H1 (cell line): ENCODE measurements at regions not wholly inside any gene's neighbourhood (a gene's known extent, or its start where the extent isn't known, plus 50 kb on each side); places are given as distances from the start of the nearest gene placed in this dataset.

ENCODE experiments used
- CTCF ChIA-PET: fragments of 300-600 bp; sonication (Branson Sonifier 250); formaldehyde crosslinking; loops from one replicate; lab custom pipeline; 2021; ENCODE audit not compliant: partially characterized antibody; lab: Charles Lee
- POLR2A ChIA-PET: fragments of 300-600 bp; sonication (Branson Sonifier 250); formaldehyde crosslinking; loops from one replicate; lab custom pipeline; 2021; ENCODE audit warnings: inconsistent platforms; ENCODE audit not compliant: partially characterized antibody; lab: Charles Lee
- DNase-seq, 2 experiments: peaks; one replicate each; pipeline versions ENCODE4 v3.0.0 to v3.0.0-alpha.2; 2010 to 2022; ENCODE audit warnings: low spot score in 2 of 2, low read depth in 1 of 2, mixed read lengths in 1 of 2
- FAIRE-seq: peaks from 2 replicates; lab custom pipeline; 2011; peaks lifted over from hg19 to GRCh38; lab: Jason Lieb, UNC
- H2AFZ ChIP-seq: 2 replicates; pipeline ENCODE4 v1.8.1; 2012; ENCODE audit warnings: low read length, inconsistent platforms
- H2AK5ac ChIP-seq: 2 replicates; pipeline ENCODE4 v1.6.1; 2013; ENCODE audit warnings: low read depth, low read length
- H2BK120ac ChIP-seq: replicated peaks from 2 replicates; pipeline ENCODE3; 2013; ENCODE audit warnings: low read depth, low read length, inconsistent platforms
- H2BK12ac ChIP-seq: 2 replicates; pipeline ENCODE4 v1.6.1; 2013; ENCODE audit warnings: low read depth, low read length
- H2BK15ac ChIP-seq: 2 replicates; pipeline ENCODE4 v1.6.1; 2013; ENCODE audit warnings: low read length
- H2BK20ac ChIP-seq: 2 replicates; pipeline ENCODE4 v1.6.1; 2013; ENCODE audit warnings: low read length
- H2BK5ac ChIP-seq: 2 replicates; pipeline ENCODE4 v1.6.1; 2013; ENCODE audit warnings: low read depth, low read length
- H3K14ac ChIP-seq: 2 replicates; pipeline ENCODE4 v1.6.1; 2013; ENCODE audit warnings: inconsistent platforms; ENCODE audit not compliant: insufficient read length
- H3K18ac ChIP-seq: 2 replicates; pipeline ENCODE4 v1.6.1; 2013; ENCODE audit warnings: low read length; ENCODE audit errors: extremely low read depth
- H3K23ac ChIP-seq: 2 replicates; pipeline ENCODE4 v1.6.1; 2013; ENCODE audit warnings: inconsistent platforms; ENCODE audit not compliant: insufficient read length
- H3K23me2 ChIP-seq: 2 replicates; pipeline ENCODE4 v1.6.1; 2013; ENCODE audit warnings: low read depth, low read length
- H3K27ac ChIP-seq: 2 replicates; pipeline ENCODE4 v1.6.1; 2011; ENCODE audit warnings: low read depth, low read length, inconsistent platforms
- H3K27me3 ChIP-seq, 4 experiments: replicated peaks in 1 of 4; 1 replicate in 1 of 4; 2 replicates in 3 of 4; pipeline versions ENCODE4 v1.6.1 to v1.8.1; 2011 to 2013; ENCODE audit warnings: low read length in 3 of 4, mild to moderate bottlenecking in 3 of 4, inconsistent platforms in 2 of 4, mixed read lengths in 2 of 4, moderate library complexity in 1 of 4; ENCODE audit not compliant: control insufficient read depth in 3 of 4, insufficient read depth in 3 of 4; ENCODE audit errors: extremely low read depth in 1 of 4
- H3K36me3 ChIP-seq, 4 experiments: 2 replicates each; pipeline versions ENCODE4 v1.6.1 to v1.8.1; 2011 to 2013; ENCODE audit warnings: mild to moderate bottlenecking in 4 of 4, low read length in 3 of 4, moderate library complexity in 2 of 4, control low read depth in 1 of 4, inconsistent platforms in 1 of 4; ENCODE audit not compliant: insufficient read depth in 4 of 4, control insufficient read depth in 2 of 4
- H3K4ac ChIP-seq: replicated peaks from 2 replicates; pipeline ENCODE3; 2013; ENCODE audit warnings: low read length, low read depth, mixed read lengths, inconsistent platforms; ENCODE audit not compliant: insufficient read length
- H3K4me1 ChIP-seq, 4 experiments: replicated peaks in 1 of 4; 1 replicate in 1 of 4; 2 replicates in 3 of 4; pipeline versions ENCODE4 v1.6.1 to v1.8.1; 2011 to 2013; ENCODE audit warnings: low read length in 3 of 4, inconsistent platforms in 2 of 4, mixed read lengths in 1 of 4; ENCODE audit not compliant: insufficient read depth in 4 of 4, control insufficient read depth in 3 of 4
- H3K4me2 ChIP-seq, 2 experiments: 2 replicates each; pipeline versions ENCODE4 v1.6.1 to v1.8.1; 2011 to 2013; ENCODE audit warnings: low read depth in 2 of 2, low read length in 2 of 2, control low read depth in 1 of 2, inconsistent platforms in 1 of 2, mild to moderate bottlenecking in 1 of 2; ENCODE audit not compliant: insufficient read depth in 1 of 2
- H3K4me3 ChIP-seq, 4 experiments: fragments of 200-600, 300-600 bp in 1 of 4; sonication (generic), shearing (Covaris generic), sonication (Bioruptor Twin) in 1 of 4; 2 replicates each; pipeline versions ENCODE4 v1.5.1 to v1.8.1; 2011 to 2016; ENCODE audit warnings: low read length in 4 of 4, low read depth in 3 of 4, control low read depth in 2 of 4, inconsistent platforms in 2 of 4, mild to moderate bottlenecking in 2 of 4, mixed read lengths in 1 of 4, moderate library complexity in 1 of 4; ENCODE audit not compliant: insufficient read depth in 2 of 4; ENCODE audit errors: extremely low read depth in 1 of 4
- H3K56ac ChIP-seq: replicated peaks from 2 replicates; pipeline ENCODE3; 2013; ENCODE audit warnings: low read depth, mild to moderate bottlenecking, mixed read lengths, low read length, inconsistent platforms; ENCODE audit not compliant: insufficient read length
- H3K79me1 ChIP-seq: 2 replicates; pipeline ENCODE4 v1.6.1; 2013; ENCODE audit warnings: low read depth, low read length, control low read depth
- H3K79me2 ChIP-seq, 2 experiments: 2 replicates each; pipeline versions ENCODE4 v1.6.1 to v1.8.1; 2012 to 2013; ENCODE audit warnings: low read length in 2 of 2, mild to moderate bottlenecking in 2 of 2, inconsistent platforms in 1 of 2; ENCODE audit not compliant: insufficient read depth in 2 of 2, control insufficient read depth in 1 of 2
- H3K9ac ChIP-seq, 4 experiments: replicated peaks in 1 of 4; 1 replicate in 1 of 4; 2 replicates in 3 of 4; pipeline versions ENCODE4 v1.6.1 to v1.8.1; 2011 to 2013; ENCODE audit warnings: low read depth in 3 of 4, low read length in 3 of 4, control low read depth in 2 of 4, mild to moderate bottlenecking in 2 of 4, moderate library complexity in 2 of 4, inconsistent platforms in 1 of 4; ENCODE audit errors: extremely low read depth in 1 of 4
- H3K9me3 ChIP-seq, 2 experiments: 2 replicates each; pipeline versions ENCODE4 v1.6.1 to v1.8.1; 2012 to 2013; ENCODE audit warnings: mild to moderate bottlenecking in 2 of 2, moderate library complexity in 2 of 2, control low read depth in 1 of 2, inconsistent platforms in 1 of 2, low read depth in 1 of 2, low read length in 1 of 2, mixed read lengths in 1 of 2; ENCODE audit not compliant: insufficient read depth in 2 of 2
- H4K20me1 ChIP-seq, 2 experiments: replicated peaks in 1 of 2; 2 replicates each; pipeline versions ENCODE3 to v1.8.1; 2011 to 2013; ENCODE audit warnings: inconsistent platforms in 2 of 2, low read length in 2 of 2, mild to moderate bottlenecking in 1 of 2; ENCODE audit not compliant: insufficient read depth in 2 of 2, control insufficient read depth in 1 of 2
- H4K5ac ChIP-seq: 2 replicates; pipeline ENCODE4 v1.6.1; 2013; ENCODE audit warnings: low read length, low read depth, mixed read lengths, inconsistent platforms; ENCODE audit not compliant: insufficient read length
- H4K8ac ChIP-seq: 2 replicates; pipeline ENCODE4 v1.8.0; 2013; ENCODE audit warnings: mild to moderate bottlenecking, moderate library complexity, low read length, inconsistent platforms; ENCODE audit not compliant: insufficient read depth; ENCODE audit errors: extremely low read depth
- H4K91ac ChIP-seq: replicated peaks from 2 replicates; pipeline ENCODE3; 2013; ENCODE audit warnings: low read length, mixed read lengths, inconsistent platforms; ENCODE audit not compliant: insufficient read length
- BACH1 ChIP-seq: IDR thresholded peaks from 2 replicates; pipeline ENCODE4 v1.6.1; 2012; ENCODE audit warnings: low read length, improper control_type of control experiment
- BCL11A ChIP-seq, 2 experiments: IDR thresholded peaks; one replicate each; pipeline ENCODE4 v1.6.1; 2011; ENCODE audit warnings: low read depth in 2 of 2, low read length in 2 of 2, mild to moderate bottlenecking in 2 of 2
- CBX5 ChIP-seq: fragments of 300-800, 300-1000 bp; sonication (generic); IDR thresholded peaks from 2 replicates; pipeline ENCODE4 v1.7.1; 2016; ENCODE audit warnings: antibody characterized with exemption, low read length, low read depth
- CREB1 ChIP-seq: IDR thresholded peaks from 2 replicates; pipeline ENCODE4 v1.6.1; 2012; ENCODE audit warnings: inconsistent platforms
- FOSL1 ChIP-seq: IDR thresholded peaks from 2 replicates; pipeline ENCODE4 v1.6.1; 2011; ENCODE audit warnings: mild to moderate bottlenecking, low read depth, low read length, moderate library complexity; ENCODE audit not compliant: insufficient read depth
- GABPA ChIP-seq: IDR thresholded peaks from 2 replicates; pipeline ENCODE4 v1.6.1; 2011; ENCODE audit warnings: mild to moderate bottlenecking, low read length, moderate library complexity, borderline replicate concordance; ENCODE audit not compliant: insufficient read depth
- HDAC6 ChIP-seq: IDR thresholded peaks from one replicate; pipeline ENCODE4 v1.7.1; 2012; ENCODE audit warnings: low read depth, mild to moderate bottlenecking, inconsistent platforms, low read length, moderate library complexity
- JUND ChIP-seq: IDR thresholded peaks from 2 replicates; pipeline ENCODE4 v1.6.1; 2011; ENCODE audit warnings: mild to moderate bottlenecking, improper control_type of control experiment, low read length
- KDM1A ChIP-seq: fragments of 200-600, 300-600 bp; sonication (generic); IDR thresholded peaks from 2 replicates; pipeline ENCODE4 v1.7.1; 2016; ENCODE audit warnings: mild to moderate bottlenecking, low read length, borderline replicate concordance
- POLR2AphosphoS5 ChIP-seq: IDR thresholded peaks from 2 replicates; pipeline ENCODE4 v1.6.1; 2011; ENCODE audit warnings: low read depth, low read length
- SP1 ChIP-seq: IDR thresholded peaks from 2 replicates; pipeline ENCODE4 v1.6.1; 2011; ENCODE audit warnings: low read depth, low read length
- WGBS, 2 experiments: shearing (Covaris generic) in 1 of 2; methylation state at CpG; one replicate each; pipeline versions ENCODE4 v1.1.6 to v1.1.7; 2013 to 2015; ENCODE audit warnings: low lambda C conversion rate in 2 of 2, mixed read lengths in 2 of 2, inconsistent platforms in 1 of 2, low coverage in 1 of 2, missing lambda C conversion rate in 1 of 2; ENCODE audit not compliant: insufficient replicate concordance in 2 of 2, insufficient coverage in 1 of 2, insufficient read length in 1 of 2; ENCODE audit errors: extremely low coverage in 1 of 2, missing lambda C conversion rate in 1 of 2; 5-methylcytosine and 5-hydroxymethylcytosine counted together

DNA sequence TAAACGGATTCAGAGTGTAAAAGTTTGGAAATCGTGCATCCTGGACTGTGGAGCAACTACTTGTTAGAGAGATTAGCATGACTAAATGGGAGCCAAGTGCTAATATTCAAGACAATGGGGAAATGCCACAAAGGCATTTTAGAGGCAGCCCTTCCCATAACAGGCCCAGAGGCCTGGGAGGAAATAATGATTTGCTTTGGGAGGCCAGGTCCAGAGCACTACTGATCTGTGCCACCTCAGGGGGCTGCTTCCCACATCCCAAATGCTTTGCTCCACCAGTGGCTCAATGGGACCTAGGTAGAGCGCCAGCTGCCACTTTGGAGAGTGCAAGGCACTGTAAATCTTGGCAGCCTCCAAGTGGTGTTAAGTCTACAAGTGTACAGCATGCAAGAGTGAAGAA, 91.9 kb upstream of the HSF2 start:
- H2AFZ ChIP-seq = no peak overlapping the region
- no peaks in the 10 kb centered on the region for H3K23me2 ChIP-seq
- H3K79me1 ChIP-seq = no peaks in the 10 kb centered on the region
- H3K4me3 ChIP-seq = no peak overlapping the region
- peaks cover 15 to 22% of the 10 kb centered on the region in 2 experiments for H3K9me3 ChIP-seq
- H3K36me3 ChIP-seq = no peaks in the 10 kb centered on the region
- 83% methylated on average over 3 of the region's 3 CpGs; no CpG with 5 or more reads in 1 of the 2 experiments for WGBS, 2 experiments
- no peak overlapping the region for H2BK5ac ChIP-seq
- H2BK120ac ChIP-seq = no peak overlapping the region
- no peaks in the 10 kb centered on the region for H3K27me3 ChIP-seq
- no peaks in the 10 kb centered on the region for H3K79me2 ChIP-seq
- H3K9ac ChIP-seq = no peak overlapping the region
- no peak overlapping the region for H3K18ac ChIP-seq
- H2BK15ac ChIP-seq = no peak overlapping the region
- ChIA-PET POLR2A (no interaction called here), CTCF (interaction anchor here (1.1 kb wide), 1 partner anchor 10 kb away, joined by 4 read pairs; no protein-coding TSS in a partner anchor)
- no peak overlapping the region for H3K56ac ChIP-seq
- no peak overlapping the region for H4K8ac ChIP-seq
- no peak for FAIRE-seq
- H4K20me1 ChIP-seq = no peaks in the 10 kb centered on the region
- H3K27ac ChIP-seq = no peak overlapping the region
- H2BK12ac ChIP-seq = no peak overlapping the region
- no peak overlapping the region for H3K23ac ChIP-seq
- no peak for TF ChIP-seq FOSL1
- no peak for TF ChIP-seq BCL11A (IDR thresholded peaks at IDR 0.05; ENCODE audit: low read depth in 2 of 2, low read length in 2 of 2)
- TF ChIP-seq POLR2AphosphoS5 = no peak
- TF ChIP-seq JUND = no peak
- no peak for TF ChIP-seq SP1
- no peak for TF ChIP-seq KDM1A
- TF ChIP-seq GABPA = no peak
- no peak for TF ChIP-seq CBX5
- no peak for TF ChIP-seq HDAC6
- TF ChIP-seq CREB1 = no peak
- no peak for TF ChIP-seq BACH1
- TF ChIP-seq, all 59 proteins: peak for 0
- Histone ChIP-seq H2BK20ac (no peak overlapping the region), H3K14ac (no peak overlapping the region), H3K4me2 (no peak overlapping the region), H4K91ac (no peak overlapping the region), H3K4ac (no peak overlapping the region), H2AK5ac (no peak overlapping the region), H3K4me1 (no peaks in the 10 kb centered on the region; a peak in 1 of 7 replicates), H4K5ac (no peak overlapping the region)
- no peak for DNase-seq
